Activated T-cell treated with anti-CD3 and anti-CD28 coated beads, Interleukin-2, amount 50 U/mL, for 1 hour (primary cell): ENCODE measurements at regions not wholly inside any gene's neighbourhood (a gene's known extent, or its start where the extent isn't known, plus 50 kb on each side); places are given as distances from the start of the nearest gene placed in this dataset.
A peak's percentile ranks its signal among the peaks of the same experiment; 100 is the strongest.
"Not testable (repeated sequence)": the region's sequence is repeated elsewhere in the genome, so short reads cannot be mapped to it uniquely, and the experiment has no call there.

Source experiments
- DNase-seq: peaks from one replicate; pipeline ENCODE4 v3.0.0-alpha.2; 2020

DNA sequence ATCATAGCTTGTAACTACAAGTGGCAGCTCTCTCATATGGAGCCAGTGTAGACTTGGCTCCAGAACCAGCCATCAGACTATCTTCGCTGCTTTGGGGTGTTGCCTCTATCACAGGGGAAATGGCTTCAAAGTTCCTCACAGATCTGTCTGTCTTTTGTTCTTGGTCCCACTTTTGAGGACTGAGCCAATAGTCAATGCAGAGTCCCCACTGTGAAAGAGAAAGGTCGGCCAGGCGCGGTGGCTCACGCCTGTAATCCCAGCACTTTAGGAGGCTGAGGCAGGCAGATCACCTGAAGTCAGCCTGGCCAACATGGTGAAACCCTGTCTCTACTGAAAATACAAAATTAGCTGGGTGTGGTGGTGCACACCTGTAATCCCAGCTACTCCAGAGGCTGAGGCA, 86.9 kb upstream of the FZD7 start:
- DNase-seq = not testable (repeated sequence)

- no peak for DNase-seq
Measured at GRCh38 chr2:201947287-201947686, 86.4 kb upstream of the FZD7 start.

DNA sequence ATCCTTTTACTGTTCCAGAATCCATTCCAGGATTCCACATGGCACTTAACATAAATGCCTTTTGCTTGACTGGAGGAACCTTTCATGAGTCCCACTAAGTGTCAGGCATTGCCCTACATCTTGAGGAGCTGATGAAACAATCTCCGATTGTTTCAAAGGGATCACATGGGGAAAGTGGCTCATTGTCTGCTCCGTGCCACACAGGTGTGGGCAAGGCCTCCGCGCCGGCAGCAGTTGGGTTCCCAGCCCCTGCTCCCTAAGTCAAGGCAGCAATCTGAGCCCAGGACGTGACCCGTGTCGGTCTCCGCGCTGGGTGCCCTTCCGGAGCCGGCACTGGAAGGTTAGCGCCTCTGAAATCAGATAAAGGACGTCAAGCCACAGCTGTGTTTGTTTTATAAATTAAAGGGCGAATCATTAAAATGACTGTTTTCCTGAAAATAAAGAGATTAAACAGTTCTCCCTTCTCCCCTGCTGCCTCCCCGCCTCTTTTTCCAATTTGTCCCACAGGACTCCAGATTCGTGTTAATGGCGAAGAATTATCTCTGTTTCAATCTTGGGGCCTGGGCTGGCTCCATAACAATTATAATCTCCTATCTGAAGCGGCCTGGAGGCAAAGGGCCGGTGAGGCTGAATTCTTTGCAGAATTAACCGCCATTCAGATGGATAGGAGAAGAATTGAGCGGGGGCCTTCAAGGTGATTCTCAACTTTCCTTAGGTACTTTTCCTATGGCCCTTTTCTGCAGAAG, 84.3 kb upstream of the FZD7 start:
- no peak for DNase-seq

DNA sequence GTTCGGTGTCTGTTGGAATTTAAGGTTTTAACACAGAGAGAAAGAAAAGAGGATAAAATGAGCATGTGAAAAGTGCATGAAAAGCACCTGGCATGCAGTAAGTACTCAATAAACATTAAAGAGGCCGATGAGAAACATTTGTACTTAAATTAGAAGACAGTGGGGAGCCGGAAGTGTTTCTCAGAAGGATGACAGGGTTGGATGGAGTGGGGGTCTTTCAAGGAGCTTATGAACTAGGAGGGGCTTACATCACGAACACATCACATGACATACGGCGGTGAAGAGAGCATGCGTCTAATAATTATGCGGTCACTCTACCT, 83.8 kb upstream of the FZD7 start:
- no peak for DNase-seq

DNA sequence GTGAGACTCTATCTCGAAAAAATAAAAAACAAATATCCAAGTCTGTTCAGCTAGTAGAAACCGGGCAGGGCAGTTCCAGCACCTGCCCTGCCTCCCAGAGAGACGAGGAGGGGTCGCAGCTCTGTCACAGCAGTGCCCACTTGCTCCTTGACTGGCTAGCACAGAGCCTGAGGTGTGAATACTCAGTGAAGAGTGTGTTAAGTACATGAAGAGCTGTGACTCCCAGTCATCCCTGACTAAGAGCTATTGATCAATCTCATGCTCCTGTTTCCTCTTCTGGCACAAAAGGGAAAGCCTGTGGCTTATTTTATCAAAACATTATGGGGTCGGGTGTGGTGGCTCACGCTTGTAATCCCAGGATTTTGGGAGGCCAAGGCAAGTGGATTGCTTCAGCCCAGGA, 83.0 kb upstream of the FZD7 start:
- DNase-seq = no peak

DNA sequence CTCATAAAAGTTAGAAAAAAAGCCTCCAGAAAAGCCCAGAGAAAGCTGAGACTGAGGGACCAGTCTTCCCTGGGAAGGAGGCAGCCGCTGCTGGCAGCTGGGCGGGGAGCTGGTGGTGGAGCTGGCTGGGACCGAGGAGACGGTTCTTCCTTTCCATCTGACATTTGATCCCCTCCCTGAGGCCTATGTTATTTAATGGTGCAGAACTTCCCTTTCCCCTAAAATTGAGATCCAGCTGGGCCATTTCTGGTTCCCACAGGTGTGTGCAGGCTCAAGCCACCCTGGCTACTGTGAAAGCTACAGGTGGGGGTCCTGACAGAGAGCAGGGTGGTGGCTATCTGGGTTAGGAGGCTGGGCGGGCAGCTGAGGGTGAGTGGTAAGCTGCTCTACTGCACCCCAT, 81.5 kb upstream of the FZD7 start:
- no peak for DNase-seq

DNA sequence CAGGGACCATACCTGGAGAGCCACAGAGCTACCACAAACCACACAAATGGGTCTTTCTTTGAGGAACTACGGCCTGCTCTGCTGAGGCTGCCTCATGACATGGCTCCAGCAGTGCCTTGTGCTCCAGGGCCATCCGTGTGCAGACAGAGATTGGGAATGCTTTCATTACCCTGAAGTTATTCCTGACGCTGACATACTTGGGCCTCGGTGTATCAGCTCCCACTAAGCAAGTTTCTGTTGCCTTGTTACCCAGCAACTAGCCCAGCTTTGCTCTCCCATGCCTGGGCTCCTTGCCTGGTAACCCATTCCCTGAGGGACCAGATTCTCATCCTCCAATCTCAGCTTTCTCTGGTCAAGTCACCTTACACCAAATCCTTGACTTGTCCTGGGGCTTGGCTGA, 80.3 kb upstream of the FZD7 start:
- no peak for DNase-seq

DNA sequence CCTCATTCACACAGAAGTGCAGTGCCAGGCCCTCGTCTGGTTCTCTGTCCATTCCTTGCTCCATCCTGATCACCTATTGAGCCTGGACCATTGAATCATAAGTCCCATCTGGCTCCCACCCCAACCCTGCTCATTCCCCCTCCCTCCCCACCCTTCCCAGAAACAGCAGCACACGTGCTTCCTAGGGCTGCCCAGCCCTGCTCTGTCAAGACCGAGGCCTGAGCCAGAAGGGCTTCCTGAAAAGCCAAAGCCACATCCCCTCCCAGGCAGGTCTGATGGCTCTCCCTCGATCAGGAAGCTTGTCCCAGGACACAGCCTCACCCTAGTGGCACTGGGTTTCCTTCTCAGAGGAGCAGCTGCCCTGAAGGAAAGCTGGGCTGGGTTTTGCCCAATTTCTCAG, 79.8 kb upstream of the FZD7 start:
- no peak for DNase-seq

GRCh38 chr2:201955231-201955630, 78.4 kb upstream of the FZD7 start:
- no peak for DNase-seq

DNA sequence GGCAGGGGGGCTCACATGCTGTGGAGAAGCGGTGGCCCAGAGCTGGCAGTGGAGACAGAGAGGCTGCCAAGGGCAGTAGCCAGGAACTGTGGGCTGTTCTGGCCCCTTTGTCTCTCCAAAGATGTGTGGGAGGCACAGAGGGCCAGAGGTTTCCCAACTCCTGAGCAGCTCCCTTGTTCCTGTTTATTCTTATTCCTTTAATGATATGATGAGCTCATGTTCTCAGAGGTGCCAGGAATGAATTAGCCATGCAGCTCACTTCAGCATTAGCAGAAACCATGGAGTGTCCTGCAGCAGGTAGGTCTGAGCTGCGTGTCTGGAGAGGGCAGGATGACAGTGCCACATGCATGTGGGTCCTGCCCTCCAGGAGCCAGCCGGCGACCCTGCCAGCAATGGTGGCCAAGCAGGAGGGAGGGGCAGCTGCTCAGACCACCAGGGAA, 77.9 kb upstream of the FZD7 start:
- DNase-seq = no peak

DNA sequence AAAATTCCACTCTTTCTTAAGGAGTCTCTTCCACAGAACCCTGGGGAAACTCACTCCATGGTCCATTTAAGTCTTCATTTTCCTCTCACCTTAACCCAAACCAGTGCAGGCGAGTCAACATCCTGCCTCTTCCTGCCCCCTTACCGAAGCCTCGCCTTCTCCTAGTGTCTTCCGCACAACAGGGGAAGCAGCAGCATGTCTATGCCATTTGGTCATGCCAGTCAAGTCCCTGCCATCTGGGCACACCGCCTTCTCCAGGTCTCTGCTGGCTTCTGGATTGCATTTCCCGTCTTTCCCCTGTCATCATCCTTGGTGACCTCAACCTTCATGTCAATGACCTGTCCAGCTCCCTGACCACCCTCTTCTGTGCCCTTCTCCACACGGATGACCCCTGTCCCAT, 77.3 kb upstream of the FZD7 start:
- DNase-seq = no peak

GRCh38 chr2:201957091-201957490, 76.6 kb upstream of the FZD7 start:
- DNase-seq = no peak

- DNase-seq = no peak
Measured at GRCh38 chr2:201959198-201959597, 74.5 kb upstream of the FZD7 start.

GRCh38 chr2:201959626-201960025, 74.0 kb upstream of the FZD7 start:
- no peak for DNase-seq

DNA sequence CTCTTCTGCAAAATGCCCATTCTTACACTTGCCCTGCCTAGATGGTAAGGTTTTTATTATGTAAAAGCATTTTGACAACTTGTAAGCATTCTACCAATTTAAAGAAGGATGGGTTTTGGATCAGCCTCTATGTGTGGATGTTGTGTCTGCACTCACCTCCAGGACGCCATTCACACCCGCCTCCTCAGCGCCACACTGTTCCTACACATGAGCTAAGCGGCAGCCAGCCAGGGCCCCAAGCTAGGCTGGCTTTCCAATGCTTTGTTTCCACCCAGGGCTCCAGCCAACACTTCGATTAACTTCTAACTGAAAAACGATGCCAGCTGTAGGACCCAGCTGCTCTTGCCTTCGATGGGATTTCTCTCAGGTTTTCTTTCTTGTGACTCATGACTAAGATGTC, 73.3 kb upstream of the FZD7 start:
- DNase-seq = no peak

DNA sequence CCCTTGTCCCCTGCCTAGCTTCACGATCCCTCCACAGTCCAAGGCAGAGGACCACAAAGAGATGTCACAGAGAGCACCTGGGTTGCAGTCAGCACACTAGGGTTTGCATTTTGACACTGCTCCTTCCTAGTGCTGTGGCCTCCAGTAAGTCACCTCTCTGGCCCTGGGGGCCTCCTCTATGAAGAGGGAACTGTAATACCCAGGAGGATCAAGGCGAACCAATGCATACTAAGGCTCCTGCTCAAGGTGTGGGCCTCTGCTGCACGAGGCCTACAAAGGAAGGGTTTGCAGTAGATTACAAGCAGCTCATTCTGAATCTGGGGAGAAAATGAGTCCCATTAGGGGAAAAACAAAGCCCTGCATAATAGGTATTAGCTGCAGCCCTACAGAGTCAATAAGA, 72.3 kb upstream of the FZD7 start:
- DNase-seq = no peak

- DNase-seq = no peak
Measured at GRCh38 chr2:201962774-201963562, 70.7 kb upstream of the FZD7 start.

DNA sequence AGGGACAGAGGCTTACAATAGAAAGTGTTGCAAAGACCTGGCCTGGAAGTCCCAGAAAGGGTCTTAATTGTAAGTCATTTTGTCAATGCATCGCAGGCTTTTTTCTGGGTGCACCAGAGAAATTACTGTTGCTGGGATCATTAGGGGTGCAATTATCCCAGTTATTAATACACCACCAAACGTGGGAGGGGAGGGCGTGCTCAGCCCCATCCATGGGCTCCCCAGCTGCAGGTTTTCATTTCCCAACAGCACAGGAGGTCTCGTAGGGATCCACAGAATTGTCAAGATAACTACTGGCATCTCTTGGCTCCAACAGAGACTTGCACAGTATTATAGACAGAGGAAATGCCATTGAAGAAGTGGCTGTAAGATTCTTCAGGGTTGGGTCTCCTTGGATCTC, 69.6 kb upstream of the FZD7 start:
- DNase-seq = no peak

DNA sequence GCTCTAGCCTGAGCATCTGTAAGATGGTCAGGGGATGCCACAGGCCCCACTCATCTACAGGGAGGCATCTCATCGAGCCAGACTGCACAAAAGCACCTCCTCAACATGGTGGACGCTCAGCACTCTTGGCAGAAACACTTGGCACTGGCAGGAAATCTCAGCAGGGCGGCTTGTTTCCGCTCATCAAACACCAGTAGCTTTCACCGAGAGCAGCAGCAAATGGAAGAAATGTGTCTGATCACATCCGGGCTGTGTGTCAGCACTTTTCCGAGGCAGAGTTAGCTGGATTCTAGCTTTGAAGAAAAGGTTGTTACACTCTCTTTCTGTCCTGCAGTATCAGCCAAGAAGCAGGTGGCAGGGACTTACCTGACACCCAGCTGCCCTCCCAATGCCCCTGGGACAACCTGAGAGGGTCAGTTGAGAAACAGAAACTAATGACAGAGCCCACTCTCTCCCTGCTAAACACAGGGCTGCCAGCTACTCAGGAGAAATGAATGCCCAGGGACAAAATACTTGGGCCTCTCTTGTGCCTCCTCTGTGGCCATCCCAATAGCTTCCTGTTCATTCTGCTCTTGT, 68.9 kb upstream of the FZD7 start:
- DNase-seq = peak; percentile 21

DNA sequence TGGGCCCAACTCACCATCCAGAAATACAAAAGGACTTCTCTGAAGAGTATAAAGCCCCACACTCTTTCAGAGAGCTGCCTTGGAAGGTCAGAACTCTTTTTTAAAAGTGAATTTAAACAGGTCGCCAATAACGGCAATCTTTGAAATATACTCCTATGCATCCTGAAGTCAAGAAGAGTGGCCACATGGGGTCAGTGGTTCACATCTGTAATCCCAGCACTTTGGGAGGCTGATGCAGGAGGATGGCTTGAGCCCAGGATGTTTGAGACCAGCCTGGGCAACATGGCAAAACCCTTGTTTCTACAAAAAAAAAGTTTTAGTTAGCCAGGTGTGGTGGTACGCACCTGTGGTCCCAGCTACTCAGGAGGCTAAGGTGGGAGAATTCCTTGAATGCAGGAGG, 68.1 kb upstream of the FZD7 start:
- DNase-seq = no peak

DNA sequence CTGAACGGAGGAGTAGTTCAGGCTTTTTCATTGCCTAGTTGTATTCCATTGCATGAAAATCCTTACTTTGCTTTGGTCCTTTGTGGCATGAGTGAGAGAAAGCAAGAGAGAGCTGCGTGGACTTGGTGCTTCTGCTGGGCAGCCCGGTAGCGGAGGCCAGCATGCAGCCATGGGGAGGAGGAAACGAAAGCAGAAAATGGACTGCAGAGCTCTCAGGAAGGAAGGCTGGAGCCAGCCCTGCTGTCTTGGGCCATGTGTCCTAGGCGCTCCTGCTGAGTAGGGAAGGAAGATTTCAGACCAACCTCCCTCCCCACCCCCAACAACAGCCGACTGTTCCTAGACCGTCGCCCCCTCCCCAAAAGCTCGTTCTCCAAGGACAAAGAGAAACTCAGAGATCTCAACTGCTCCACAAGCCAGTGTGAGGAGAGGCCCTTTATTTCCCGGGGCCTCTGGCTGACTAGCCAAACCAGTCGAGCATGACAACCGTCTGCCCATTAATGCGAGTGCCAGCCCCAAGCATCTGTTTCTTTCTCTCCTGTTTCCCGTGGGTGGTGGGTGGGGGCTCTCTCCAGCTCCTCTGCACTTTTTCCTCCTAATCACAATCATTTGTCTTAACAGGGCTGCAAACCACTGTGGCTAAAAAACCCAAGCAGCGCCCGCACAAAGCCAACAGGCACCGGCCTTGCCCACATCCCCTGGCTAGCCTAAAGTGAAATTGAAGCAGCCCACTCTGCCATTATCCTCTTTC, 66.8 kb upstream of the FZD7 start:
- DNase-seq = no peak

DNA sequence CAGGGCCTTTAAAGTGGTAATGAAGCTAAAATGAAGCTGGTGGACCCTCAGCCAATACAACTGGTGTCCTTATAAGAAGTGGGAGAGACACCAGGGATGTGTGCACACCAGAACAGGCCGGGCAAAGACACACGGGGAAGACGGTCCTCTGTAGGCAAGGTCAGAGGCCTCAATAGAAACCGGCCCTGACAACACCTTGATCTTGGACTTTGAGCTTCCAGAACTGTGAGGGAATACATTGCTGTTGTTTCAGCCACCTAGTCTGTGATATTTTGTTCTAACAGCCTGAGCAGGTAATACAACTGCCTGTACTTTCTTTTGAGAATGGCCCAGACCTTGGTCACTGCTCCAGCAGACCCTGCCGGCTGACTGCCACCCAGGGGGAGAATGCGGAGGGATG, 65.6 kb upstream of the FZD7 start:
- DNase-seq = no peak

DNA sequence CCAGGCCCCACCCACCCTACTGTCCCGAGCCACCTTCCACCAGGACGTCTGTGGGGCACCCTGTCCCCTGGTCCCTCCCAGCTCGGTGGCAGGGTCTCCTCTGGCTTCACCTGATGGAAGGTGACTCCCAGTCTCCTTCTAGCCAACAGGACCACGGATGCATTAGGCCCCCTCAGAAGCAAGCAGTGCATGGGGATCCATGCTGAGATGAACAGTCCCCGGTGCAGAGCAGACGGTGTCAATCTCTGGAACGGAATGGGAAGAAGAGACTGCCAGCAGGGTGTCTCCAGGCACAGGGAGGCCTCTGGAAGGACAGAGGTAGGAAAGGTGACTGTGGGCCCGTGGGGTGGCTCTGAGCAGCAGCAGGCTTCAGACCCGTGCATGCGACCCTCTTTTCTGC, 65.2 kb upstream of the FZD7 start:
- no peak for DNase-seq
